ENCODE measurements at regions not wholly inside any gene's neighbourhood (a gene's known extent, or its start where the extent isn't known, plus 50 kb on each side); places are given as distances from the start of the nearest gene placed in this dataset.
"Not testable (repeated sequence)": the region's sequence is repeated elsewhere in the genome, so short reads cannot be mapped to it uniquely, and the experiment has no call there.

GRCh38 chr7:142560770-142561169 lies 188.5 kb upstream of the PRSS1 start:
- not testable (repeated sequence) for TF ChIP-seq CTCF, POLR2A (IDR thresholded peaks at IDR 0.05)
